ENCODE measurements at regions not wholly inside any gene's neighbourhood (a gene's known extent, or its start where the extent isn't known, plus 50 kb on each side); places are given as distances from the start of the nearest gene placed in this dataset.
"Not testable (repeated sequence)": the region's sequence is repeated elsewhere in the genome, so short reads cannot be mapped to it uniquely, and the experiment has no call there.

- peaks cover 3% of the 10 kb centered on the region for H3K9me3 ChIP-seq (ENCODE audit: control insufficient read depth, insufficient read depth, low read length)
- no peak overlapping the region for H3K4me3 ChIP-seq (ENCODE audit: low read depth, low read length)
- WGBS (ENCODE audit: insufficient coverage): 86% methylated on average over 2 of the region's 2 CpGs
- H3K4me1 ChIP-seq (ENCODE audit: control insufficient read depth, insufficient read depth, low read length): no peaks in the 10 kb centered on the region
- no peaks in the 10 kb centered on the region for H3K27me3 ChIP-seq (ENCODE audit: control insufficient read depth, insufficient read depth, low read length)
- DNase-seq (ENCODE audit: low read depth in 4 of 6, low spot score in 6 of 6): no peak
- no peak overlapping the region for H3K27ac ChIP-seq (ENCODE audit: low read depth, low read length)
- no peaks in the 10 kb centered on the region for H3K36me3 ChIP-seq (ENCODE audit: control insufficient read depth, insufficient read depth, low read length)
Measured at GRCh38 chr3:68571321-68571720, 361.0 kb downstream of the TAFA4 start.

GRCh38 chr3:68560728-68561127 is 371.6 kb downstream of the TAFA4 start:
- Histone ChIP-seq H3K27me3 (ENCODE audit: control insufficient read depth, insufficient read depth, low read length) (no peaks in the 10 kb centered on the region), H3K9me3 (ENCODE audit: control insufficient read depth, insufficient read depth, low read length) (no peaks in the 10 kb centered on the region)

GRCh38 chr3:68535782-68536181 is 396.6 kb downstream of the TAFA4 start:
- Histone ChIP-seq H3K4me3 (ENCODE audit: low read depth, low read length) (no peak overlapping the region), H3K36me3 (ENCODE audit: control insufficient read depth, insufficient read depth, low read length) (no peaks in the 10 kb centered on the region)
- no peak for DNase-seq (ENCODE audit: low read depth in 4 of 6, low spot score in 6 of 6)

More at GRCh38 chr3:68560728-68561127, 371.6 kb downstream of the TAFA4 start:
- no peaks in the 10 kb centered on the region for H3K4me1 ChIP-seq (ENCODE audit: control insufficient read depth, insufficient read depth, low read length)
- no peak overlapping the region for H3K4me3 ChIP-seq (ENCODE audit: low read depth, low read length)
- no CpG with 5 or more reads among the region's 2 CpGs for WGBS (ENCODE audit: insufficient coverage)
- no peak for DNase-seq (ENCODE audit: low read depth in 4 of 6, low spot score in 6 of 6)
- H3K36me3 ChIP-seq (ENCODE audit: control insufficient read depth, insufficient read depth, low read length): no peaks in the 10 kb centered on the region
- H3K27ac ChIP-seq (ENCODE audit: low read depth, low read length): no peak overlapping the region

GRCh38 chr3:68523330-68523729 is 409.0 kb downstream of the TAFA4 start:
- Histone ChIP-seq H3K9me3 (ENCODE audit: control insufficient read depth, insufficient read depth, low read length) (no peaks in the 10 kb centered on the region), H3K27me3 (ENCODE audit: control insufficient read depth, insufficient read depth, low read length) (no peaks in the 10 kb centered on the region), H3K27ac (ENCODE audit: low read depth, low read length) (no peak overlapping the region), H3K4me3 (ENCODE audit: low read depth, low read length) (no peak overlapping the region), H3K4me1 (ENCODE audit: control insufficient read depth, insufficient read depth, low read length) (no peaks in the 10 kb centered on the region), H3K36me3 (ENCODE audit: control insufficient read depth, insufficient read depth, low read length) (no peaks in the 10 kb centered on the region)
- DNase-seq (ENCODE audit: low read depth in 4 of 6, low spot score in 6 of 6): no peak

More at GRCh38 chr3:68535782-68536181, 396.6 kb downstream of the TAFA4 start:
- H3K27me3 ChIP-seq (ENCODE audit: control insufficient read depth, insufficient read depth, low read length): no peaks in the 10 kb centered on the region
- no peaks in the 10 kb centered on the region for H3K9me3 ChIP-seq (ENCODE audit: control insufficient read depth, insufficient read depth, low read length)
- no peak overlapping the region for H3K27ac ChIP-seq (ENCODE audit: low read depth, low read length)
- no peaks in the 10 kb centered on the region for H3K4me1 ChIP-seq (ENCODE audit: control insufficient read depth, insufficient read depth, low read length)

GRCh38 chr3:68515237-68515636 is 417.1 kb downstream of the TAFA4 start:
- Histone ChIP-seq H3K4me1 (ENCODE audit: control insufficient read depth, insufficient read depth, low read length) (no peaks in the 10 kb centered on the region), H3K27me3 (ENCODE audit: control insufficient read depth, insufficient read depth, low read length) (no peaks in the 10 kb centered on the region), H3K9me3 (ENCODE audit: control insufficient read depth, insufficient read depth, low read length) (no peaks in the 10 kb centered on the region), H3K4me3 (ENCODE audit: low read depth, low read length) (no peak overlapping the region), H3K36me3 (ENCODE audit: control insufficient read depth, insufficient read depth, low read length) (no peaks in the 10 kb centered on the region), H3K27ac (ENCODE audit: low read depth, low read length) (no peak overlapping the region)
- WGBS (ENCODE audit: insufficient coverage): no CpG with 5 or more reads among the region's 1 CpG
- no peak for DNase-seq (ENCODE audit: low read depth in 4 of 6, low spot score in 6 of 6)

GRCh38 chr3:68504201-68504600 is 428.1 kb downstream of the TAFA4 start:
- H3K4me1 ChIP-seq (ENCODE audit: control insufficient read depth, insufficient read depth, low read length): no peaks in the 10 kb centered on the region
- no peaks in the 10 kb centered on the region for H3K36me3 ChIP-seq (ENCODE audit: control insufficient read depth, insufficient read depth, low read length)
- 13% methylated on average over 1 of the region's 2 CpGs for WGBS (ENCODE audit: insufficient coverage)
- no peaks in the 10 kb centered on the region for H3K9me3 ChIP-seq (ENCODE audit: control insufficient read depth, insufficient read depth, low read length)
- DNase-seq (ENCODE audit: low read depth in 4 of 6, low spot score in 6 of 6): peak in 2 of 6 donors; percentile 10 to 63
- no peak overlapping the region for H3K4me3 ChIP-seq (ENCODE audit: low read depth, low read length)
- H3K27me3 ChIP-seq (ENCODE audit: control insufficient read depth, insufficient read depth, low read length): no peaks in the 10 kb centered on the region
- no peak overlapping the region for H3K27ac ChIP-seq (ENCODE audit: low read depth, low read length)

- H3K4me3 ChIP-seq (ENCODE audit: low read depth, low read length); H3K4me1 ChIP-seq (ENCODE audit: control insufficient read depth, insufficient read depth, low read length); DNase-seq (ENCODE audit: low read depth in 4 of 6, low spot score in 6 of 6); H3K36me3 ChIP-seq (ENCODE audit: control insufficient read depth, insufficient read depth, low read length); H3K27ac ChIP-seq (ENCODE audit: low read depth, low read length); H3K27me3 ChIP-seq (ENCODE audit: control insufficient read depth, insufficient read depth, low read length); H3K9me3 ChIP-seq (ENCODE audit: control insufficient read depth, insufficient read depth, low read length): not testable (repeated sequence)
- WGBS (ENCODE audit: insufficient coverage): no CpG with 5 or more reads among the region's 1 CpG
Measured at GRCh38 chr3:68485845-68486244, 446.5 kb downstream of the TAFA4 start.

GRCh38 chr3:68485051-68485450 is 447.3 kb downstream of the TAFA4 start:
- WGBS (ENCODE audit: insufficient coverage): 18% methylated on average over 1 of the region's 1 CpG
- Histone ChIP-seq H3K27ac (ENCODE audit: low read depth, low read length) (no peak overlapping the region), H3K36me3 (ENCODE audit: control insufficient read depth, insufficient read depth, low read length) (no peaks in the 10 kb centered on the region), H3K4me3 (ENCODE audit: low read depth, low read length) (no peak overlapping the region), H3K9me3 (ENCODE audit: control insufficient read depth, insufficient read depth, low read length) (no peaks in the 10 kb centered on the region), H3K4me1 (ENCODE audit: control insufficient read depth, insufficient read depth, low read length) (no peaks in the 10 kb centered on the region), H3K27me3 (ENCODE audit: control insufficient read depth, insufficient read depth, low read length) (no peaks in the 10 kb centered on the region)
- peak in 5 of 6 donors; percentile 18 to 83 (median 42) for DNase-seq (ENCODE audit: low read depth in 4 of 6, low spot score in 6 of 6)

- 0% methylated on average over 1 of the region's 3 CpGs for WGBS (ENCODE audit: insufficient coverage)
- Histone ChIP-seq H3K9me3 (ENCODE audit: control insufficient read depth, insufficient read depth, low read length) (no peaks in the 10 kb centered on the region), H3K36me3 (ENCODE audit: control insufficient read depth, insufficient read depth, low read length) (no peaks in the 10 kb centered on the region), H3K27me3 (ENCODE audit: control insufficient read depth, insufficient read depth, low read length) (no peaks in the 10 kb centered on the region), H3K4me1 (ENCODE audit: control insufficient read depth, insufficient read depth, low read length) (no peaks in the 10 kb centered on the region), H3K27ac (ENCODE audit: low read depth, low read length) (no peak overlapping the region), H3K4me3 (ENCODE audit: low read depth, low read length) (no peak overlapping the region)
- DNase-seq (ENCODE audit: low read depth in 4 of 6, low spot score in 6 of 6): no peak
Measured at GRCh38 chr3:68483601-68484000, 448.7 kb downstream of the TAFA4 start.

GRCh38 chr3:68483041-68483440 is 449.3 kb downstream of the TAFA4 start:
- no CpG with 5 or more reads among the region's 2 CpGs for WGBS (ENCODE audit: insufficient coverage)
- H3K4me1 ChIP-seq (ENCODE audit: control insufficient read depth, insufficient read depth, low read length): no peaks in the 10 kb centered on the region
- DNase-seq (ENCODE audit: low read depth in 4 of 6, low spot score in 6 of 6): no peak
- H3K4me3 ChIP-seq (ENCODE audit: low read depth, low read length): no peak overlapping the region
- H3K9me3 ChIP-seq (ENCODE audit: control insufficient read depth, insufficient read depth, low read length): no peaks in the 10 kb centered on the region
- H3K27me3 ChIP-seq (ENCODE audit: control insufficient read depth, insufficient read depth, low read length): no peaks in the 10 kb centered on the region
- H3K27ac ChIP-seq (ENCODE audit: low read depth, low read length): no peak overlapping the region
- H3K36me3 ChIP-seq (ENCODE audit: control insufficient read depth, insufficient read depth, low read length): no peaks in the 10 kb centered on the region

Data from spinal cord (tissue), 9 donors.